Hepatic stellate cell (primary cell): ENCODE measurements at regions not wholly inside any gene's neighbourhood (a gene's known extent, or its start where the extent isn't known, plus 50 kb on each side); places are given as distances from the start of the nearest gene placed in this dataset.

Source experiments
- DNase-seq: peaks from one replicate; pipeline ENCODE4 v3.0.0; 2011; ENCODE audit warnings: low spot score

- DNase-seq, result no peak
These were observed 138.3 kb upstream of the AGBL1 start for GRCh38 chr15:85941186-85941855.

GRCh38 chr15:85942632-85943031 is 137.0 kb upstream of the AGBL1 start:
- no peak for DNase-seq

GRCh38 chr15:85943151-85943550 is 136.5 kb upstream of the AGBL1 start:
- no peak for DNase-seq

- DNase-seq, result no peak
These were observed 135.9 kb upstream of the AGBL1 start for GRCh38 chr15:85943791-85944190.

GRCh38 chr15:85947021-85947420 is 132.7 kb upstream of the AGBL1 start:
- DNase-seq, result no peak

- no peak for DNase-seq
These were observed 131.7 kb upstream of the AGBL1 start for GRCh38 chr15:85947936-85948335.

GRCh38 chr15:85950101-85950500 is 129.6 kb upstream of the AGBL1 start:
- no peak for DNase-seq

GRCh38 chr15:85954586-85954985 is 125.1 kb upstream of the AGBL1 start:
- no peak for DNase-seq

- DNase-seq, result no peak
These were observed 123.9 kb upstream of the AGBL1 start for GRCh38 chr15:85955501-85956391.

- no peak for DNase-seq
These were observed 123.0 kb upstream of the AGBL1 start for GRCh38 chr15:85956532-85957275.

GRCh38 chr15:85959611-85960010 is 120.1 kb upstream of the AGBL1 start:
- DNase-seq, result no peak

- no peak for DNase-seq
These were observed 119.3 kb upstream of the AGBL1 start for GRCh38 chr15:85960381-85960780.

- no peak for DNase-seq
These were observed 117.8 kb upstream of the AGBL1 start for GRCh38 chr15:85961821-85962220.

GRCh38 chr15:85963262-85963760 is 116.4 kb upstream of the AGBL1 start:
- DNase-seq, result no peak

GRCh38 chr15:85964471-85964870 is 115.2 kb upstream of the AGBL1 start:
- DNase-seq, result no peak

- DNase-seq, result no peak
These were observed 112.1 kb upstream of the AGBL1 start for GRCh38 chr15:85967553-85967952.

- DNase-seq, result no peak
These were observed 106.7 kb upstream of the AGBL1 start for GRCh38 chr15:85972805-85973540.

- DNase-seq, result no peak
These were observed 105.9 kb upstream of the AGBL1 start for GRCh38 chr15:85973584-85974347.

- DNase-seq, result no peak
These were observed 105.3 kb upstream of the AGBL1 start for GRCh38 chr15:85974348-85974705.

- no peak for DNase-seq
These were observed 104.9 kb upstream of the AGBL1 start for GRCh38 chr15:85974742-85975141.

GRCh38 chr15:85976102-85976501 is 103.6 kb upstream of the AGBL1 start:
- no peak for DNase-seq
